ENCODE measurements at regions not wholly inside any gene's neighbourhood (a gene's known extent, or its start where the extent isn't known, plus 50 kb on each side); places are given as distances from the start of the nearest gene placed in this dataset.

- DNase-seq (ENCODE audit: low spot score), result no peak
- no peak overlapping the region for H3K27ac Mint-ChIP-seq
- no peaks in the 10 kb centered on the region for H3K36me3 Mint-ChIP-seq (ENCODE audit: low read depth)
- H3K9me3 Mint-ChIP-seq, result peaks cover 45% of the 10 kb centered on the region
- no peaks in the 10 kb centered on the region for H3K27me3 Mint-ChIP-seq (ENCODE audit: low read depth)
- H3K4me3 Mint-ChIP-seq (ENCODE audit: low read depth), result no peak overlapping the region
- no peaks in the 10 kb centered on the region for H3K4me1 Mint-ChIP-seq (ENCODE audit: low read depth)
- intact Hi-C loops (cut with micrococcal nuclease), result no loop called here
These were observed 1109.3 kb downstream of the ROBO2 start for GRCh38 chr3:78148986-78149717.

- H3K27ac Mint-ChIP-seq, result no peak overlapping the region
- no peak overlapping the region for H3K4me3 Mint-ChIP-seq (ENCODE audit: low read depth)
- no peaks in the 10 kb centered on the region for H3K27me3 Mint-ChIP-seq (ENCODE audit: low read depth)
- peaks cover 36% of the 10 kb centered on the region for H3K9me3 Mint-ChIP-seq
- no peaks in the 10 kb centered on the region for H3K4me1 Mint-ChIP-seq (ENCODE audit: low read depth)
- no peak for DNase-seq (ENCODE audit: low spot score)
- H3K36me3 Mint-ChIP-seq (ENCODE audit: low read depth), result no peaks in the 10 kb centered on the region
- intact Hi-C loops (cut with micrococcal nuclease), result no loop called here
These were observed 1114.1 kb downstream of the ROBO2 start for GRCh38 chr3:78153973-78154372.

- H3K27me3 Mint-ChIP-seq (ENCODE audit: low read depth), result no peaks in the 10 kb centered on the region
- no peaks in the 10 kb centered on the region for H3K36me3 Mint-ChIP-seq (ENCODE audit: low read depth)
- no peak overlapping the region for H3K4me3 Mint-ChIP-seq (ENCODE audit: low read depth)
- no peak for DNase-seq (ENCODE audit: low spot score)
- peaks cover 36% of the 10 kb centered on the region for H3K9me3 Mint-ChIP-seq
- intact Hi-C loops (cut with micrococcal nuclease), result no loop called here
- H3K27ac Mint-ChIP-seq, result no peak overlapping the region
- no peaks in the 10 kb centered on the region for H3K4me1 Mint-ChIP-seq (ENCODE audit: low read depth)
These were observed 1114.8 kb downstream of the ROBO2 start for GRCh38 chr3:78154521-78155186.

- no peak for DNase-seq (ENCODE audit: low spot score)
- Mint-ChIP-seq H3K4me3 (ENCODE audit: low read depth) (no peak overlapping the region), H3K9me3 (peaks cover 23% of the 10 kb centered on the region), H3K4me1 (ENCODE audit: low read depth) (no peaks in the 10 kb centered on the region), H3K27ac (no peak overlapping the region), H3K36me3 (ENCODE audit: low read depth) (no peaks in the 10 kb centered on the region), H3K27me3 (ENCODE audit: low read depth) (no peaks in the 10 kb centered on the region)
- intact Hi-C loops (cut with micrococcal nuclease), result no loop called here
These were observed 1121.8 kb downstream of the ROBO2 start for GRCh38 chr3:78161736-78162135.

GRCh38 chr3:78163379-78163778, 1123.5 kb downstream of the ROBO2 start:
- Mint-ChIP-seq H3K9me3 (peaks cover 20% of the 10 kb centered on the region), H3K27me3 (ENCODE audit: low read depth) (no peaks in the 10 kb centered on the region), H3K4me1 (ENCODE audit: low read depth) (no peaks in the 10 kb centered on the region), H3K27ac (no peak overlapping the region), H3K36me3 (ENCODE audit: low read depth) (no peaks in the 10 kb centered on the region), H3K4me3 (ENCODE audit: low read depth) (no peak overlapping the region)
- intact Hi-C loops (cut with micrococcal nuclease), result no loop called here
- DNase-seq (ENCODE audit: low spot score), result no peak

GRCh38 chr3:78165876-78166275, 1126.0 kb downstream of the ROBO2 start:
- no peaks in the 10 kb centered on the region for H3K4me1 Mint-ChIP-seq (ENCODE audit: low read depth)
- H3K36me3 Mint-ChIP-seq (ENCODE audit: low read depth), result no peaks in the 10 kb centered on the region
- intact Hi-C loops (cut with micrococcal nuclease), result no loop called here
- H3K9me3 Mint-ChIP-seq, result peaks cover 26% of the 10 kb centered on the region
- no peaks in the 10 kb centered on the region for H3K27me3 Mint-ChIP-seq (ENCODE audit: low read depth)
- H3K27ac Mint-ChIP-seq, result no peak overlapping the region
- H3K4me3 Mint-ChIP-seq (ENCODE audit: low read depth), result no peak overlapping the region
- DNase-seq (ENCODE audit: low spot score), result no peak

- intact Hi-C loops (cut with micrococcal nuclease), result no loop called here
- Mint-ChIP-seq H3K4me3 (ENCODE audit: low read depth) (no peak overlapping the region), H3K9me3 (peaks cover 22% of the 10 kb centered on the region), H3K27me3 (ENCODE audit: low read depth) (no peaks in the 10 kb centered on the region), H3K27ac (no peak overlapping the region), H3K4me1 (ENCODE audit: low read depth) (no peaks in the 10 kb centered on the region), H3K36me3 (ENCODE audit: low read depth) (no peaks in the 10 kb centered on the region)
- no peak for DNase-seq (ENCODE audit: low spot score)
These were observed 1134.9 kb downstream of the ROBO2 start for GRCh38 chr3:78174821-78175220.

- intact Hi-C loops (cut with micrococcal nuclease), result no loop called here
- no peak overlapping the region for H3K27ac Mint-ChIP-seq
- H3K4me3 Mint-ChIP-seq (ENCODE audit: low read depth), result no peak overlapping the region
- H3K9me3 Mint-ChIP-seq, result peaks cover 32% of the 10 kb centered on the region
- no peaks in the 10 kb centered on the region for H3K4me1 Mint-ChIP-seq (ENCODE audit: low read depth)
- no peaks in the 10 kb centered on the region for H3K36me3 Mint-ChIP-seq (ENCODE audit: low read depth)
- no peaks in the 10 kb centered on the region for H3K27me3 Mint-ChIP-seq (ENCODE audit: low read depth)
- no peak for DNase-seq (ENCODE audit: low spot score)
These were observed 1137.0 kb downstream of the ROBO2 start for GRCh38 chr3:78176869-78177268.

- intact Hi-C loops (cut with micrococcal nuclease), result no loop called here
- Mint-ChIP-seq H3K9me3 (peaks cover 37% of the 10 kb centered on the region), H3K4me1 (ENCODE audit: low read depth) (no peaks in the 10 kb centered on the region), H3K4me3 (ENCODE audit: low read depth) (no peak overlapping the region), H3K36me3 (ENCODE audit: low read depth) (no peaks in the 10 kb centered on the region), H3K27me3 (ENCODE audit: low read depth) (no peaks in the 10 kb centered on the region), H3K27ac (no peak overlapping the region)
- no peak for DNase-seq (ENCODE audit: low spot score)
These were observed 1137.9 kb downstream of the ROBO2 start for GRCh38 chr3:78177780-78178179.

GRCh38 chr3:78178209-78178608, 1138.3 kb downstream of the ROBO2 start:
- no peak for DNase-seq (ENCODE audit: low spot score)
- intact Hi-C loops (cut with micrococcal nuclease), result no loop called here
- Mint-ChIP-seq H3K4me1 (ENCODE audit: low read depth) (no peaks in the 10 kb centered on the region), H3K27ac (no peak overlapping the region), H3K9me3 (peaks cover 35% of the 10 kb centered on the region), H3K4me3 (ENCODE audit: low read depth) (no peak overlapping the region), H3K27me3 (ENCODE audit: low read depth) (no peaks in the 10 kb centered on the region), H3K36me3 (ENCODE audit: low read depth) (no peaks in the 10 kb centered on the region)

GRCh38 chr3:78178740-78179363, 1139.0 kb downstream of the ROBO2 start:
- Mint-ChIP-seq H3K4me3 (ENCODE audit: low read depth) (no peak overlapping the region), H3K36me3 (ENCODE audit: low read depth) (no peaks in the 10 kb centered on the region), H3K27me3 (ENCODE audit: low read depth) (no peaks in the 10 kb centered on the region), H3K9me3 (peaks cover 35% of the 10 kb centered on the region), H3K4me1 (ENCODE audit: low read depth) (no peaks in the 10 kb centered on the region), H3K27ac (no peak overlapping the region)
- intact Hi-C loops (cut with micrococcal nuclease), result no loop called here
- DNase-seq (ENCODE audit: low spot score), result no peak

- intact Hi-C loops (cut with micrococcal nuclease), result no loop called here
- no peak overlapping the region for H3K4me3 Mint-ChIP-seq (ENCODE audit: low read depth)
- DNase-seq (ENCODE audit: low spot score), result no peak
- no peaks in the 10 kb centered on the region for H3K27me3 Mint-ChIP-seq (ENCODE audit: low read depth)
- no peaks in the 10 kb centered on the region for H3K4me1 Mint-ChIP-seq (ENCODE audit: low read depth)
- H3K9me3 Mint-ChIP-seq, result peaks cover 24% of the 10 kb centered on the region
- H3K27ac Mint-ChIP-seq, result no peak overlapping the region
- H3K36me3 Mint-ChIP-seq (ENCODE audit: low read depth), result no peaks in the 10 kb centered on the region
These were observed 1144.2 kb downstream of the ROBO2 start for GRCh38 chr3:78183906-78184599.

GRCh38 chr3:78186404-78186803, 1146.5 kb downstream of the ROBO2 start:
- Mint-ChIP-seq H3K4me1 (ENCODE audit: low read depth) (no peaks in the 10 kb centered on the region), H3K27me3 (ENCODE audit: low read depth) (no peaks in the 10 kb centered on the region), H3K9me3 (peaks cover 24% of the 10 kb centered on the region), H3K4me3 (ENCODE audit: low read depth) (no peak overlapping the region), H3K36me3 (ENCODE audit: low read depth) (no peaks in the 10 kb centered on the region), H3K27ac (no peak overlapping the region)
- no peak for DNase-seq (ENCODE audit: low spot score)
- intact Hi-C loops (cut with micrococcal nuclease), result no loop called here
